Tibial artery (tissue), 4 donors: ENCODE measurements at regions not wholly inside any gene's neighbourhood (a gene's known extent, or its start where the extent isn't known, plus 50 kb on each side); places are given as distances from the start of the nearest gene placed in this dataset.

Experiments
- DNase-seq, 2 donors: peaks; one replicate each; pipeline ENCODE4 v3.0.0-alpha.2; 2019
- H3K27ac ChIP-seq, 2 donors: fragments of 200-600 bp; sonication (generic) in 1 of 2; 1 replicate in 1 of 2; 2 replicates in 1 of 2; pipeline ENCODE4 v1.5.1; 2018 to 2019; ENCODE audit warnings: mild to moderate bottlenecking in 1 of 2
- H3K27me3 ChIP-seq, 2 donors: fragments of 200-600 bp; sonication (generic) in 1 of 2; one replicate each; pipeline versions ENCODE4 v1.5.1 to v1.6.0; 2016 to 2019
- H3K36me3 ChIP-seq, 3 donors: fragments of 200-600 bp; sonication (generic) in 2 of 3; one replicate each; pipeline ENCODE4 v1.5.1; 2016 to 2019; ENCODE audit warnings: mild to moderate bottlenecking in 2 of 3
- H3K4me1 ChIP-seq, 4 donors: fragments of 200-600 bp; sonication (generic) in 2 of 4; 1 replicate in 3 of 4; 2 replicates in 1 of 4; pipeline ENCODE4 v1.5.1; 2016 to 2019
- H3K4me3 ChIP-seq, 2 donors: fragments of 200-600 bp; sonication (generic) in 1 of 2; 1 replicate in 1 of 2; 2 replicates in 1 of 2; pipeline ENCODE4 v1.5.1; 2018 to 2019; ENCODE audit warnings: mild to moderate bottlenecking in 2 of 2
- H3K9me3 ChIP-seq, 3 donors: fragments of 200-600 bp; sonication (generic) in 1 of 3; one replicate each; pipeline ENCODE4 v1.5.1; 2016 to 2019
- intact Hi-C: fragments of 100-400 bp; cut with DNase I; formaldehyde crosslinking; loops from one replicate; pipeline ENCODE4 v1.15.0; 2023; ENCODE audit warnings: low total_unique reads
- TF ChIP-seq, protein P1 (sequence below), 2 experiments: fragments of 200-600 bp in 1 of 2; fragments of 450-650 bp in 1 of 2; IDR thresholded peaks; one replicate each; pipeline ENCODE4 v1.5.1; 2017 to 2019; ENCODE audit warnings: antibody characterized with exemption in 2 of 2, mild to moderate bottlenecking in 1 of 2, moderate library complexity in 1 of 2

- Histone ChIP-seq H3K9me3 (no peaks in the 10 kb centered on the region), H3K27me3 (no peaks in the 10 kb centered on the region), H3K4me1 (no peaks in the 10 kb centered on the region), H3K4me3 (no peak overlapping the region), H3K36me3 (no peaks in the 10 kb centered on the region), H3K27ac (no peak overlapping the region)
- TF ChIP-seq, protein P1, sequence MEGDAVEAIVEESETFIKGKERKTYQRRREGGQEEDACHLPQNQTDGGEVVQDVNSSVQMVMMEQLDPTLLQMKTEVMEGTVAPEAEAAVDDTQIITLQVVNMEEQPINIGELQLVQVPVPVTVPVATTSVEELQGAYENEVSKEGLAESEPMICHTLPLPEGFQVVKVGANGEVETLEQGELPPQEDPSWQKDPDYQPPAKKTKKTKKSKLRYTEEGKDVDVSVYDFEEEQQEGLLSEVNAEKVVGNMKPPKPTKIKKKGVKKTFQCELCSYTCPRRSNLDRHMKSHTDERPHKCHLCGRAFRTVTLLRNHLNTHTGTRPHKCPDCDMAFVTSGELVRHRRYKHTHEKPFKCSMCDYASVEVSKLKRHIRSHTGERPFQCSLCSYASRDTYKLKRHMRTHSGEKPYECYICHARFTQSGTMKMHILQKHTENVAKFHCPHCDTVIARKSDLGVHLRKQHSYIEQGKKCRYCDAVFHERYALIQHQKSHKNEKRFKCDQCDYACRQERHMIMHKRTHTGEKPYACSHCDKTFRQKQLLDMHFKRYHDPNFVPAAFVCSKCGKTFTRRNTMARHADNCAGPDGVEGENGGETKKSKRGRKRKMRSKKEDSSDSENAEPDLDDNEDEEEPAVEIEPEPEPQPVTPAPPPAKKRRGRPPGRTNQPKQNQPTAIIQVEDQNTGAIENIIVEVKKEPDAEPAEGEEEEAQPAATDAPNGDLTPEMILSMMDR (IDR thresholded peaks at IDR 0.05): no peak
- no peak for DNase-seq
- intact Hi-C loops: no loop called here
These were observed 123.0 kb upstream of the RBFOX1 start for GRCh38 chr16:7209598-7209997.

GRCh38 chr16:7206469-7206868 lies 126.2 kb upstream of the RBFOX1 start:
- TF ChIP-seq, protein P1 (IDR thresholded peaks at IDR 0.05): no peak
- Histone ChIP-seq H3K27me3 (no peaks in the 10 kb centered on the region), H3K4me1 (no peaks in the 10 kb centered on the region), H3K27ac (no peak overlapping the region), H3K9me3 (no peaks in the 10 kb centered on the region), H3K36me3 (no peaks in the 10 kb centered on the region), H3K4me3 (no peak overlapping the region)
- DNase-seq: no peak
- intact Hi-C loops: no loop called here

GRCh38 chr16:7200320-7200719 lies 132.3 kb upstream of the RBFOX1 start:
- no peaks in the 10 kb centered on the region for H3K9me3 ChIP-seq
- no peaks in the 10 kb centered on the region for H3K36me3 ChIP-seq
- no peak for DNase-seq
- no peaks in the 10 kb centered on the region for H3K4me1 ChIP-seq
- TF ChIP-seq, protein P1 (IDR thresholded peaks at IDR 0.05): no peak
- H3K27me3 ChIP-seq: no peaks in the 10 kb centered on the region
- H3K4me3 ChIP-seq: no peak overlapping the region
- intact Hi-C loops: no loop called here
- H3K27ac ChIP-seq: no peak overlapping the region

GRCh38 chr16:7185689-7186088 lies 147.0 kb upstream of the RBFOX1 start:
- Histone ChIP-seq H3K27me3 (no peaks in the 10 kb centered on the region), H3K9me3 (peaks cover 0 to 4% (median 0%) of the 10 kb centered on the region in 3 donors), H3K4me1 (no peaks in the 10 kb centered on the region), H3K27ac (no peak overlapping the region), H3K4me3 (no peak overlapping the region), H3K36me3 (no peaks in the 10 kb centered on the region)
- TF ChIP-seq, protein P1 (IDR thresholded peaks at IDR 0.05): no peak
- intact Hi-C loops: no loop called here
- DNase-seq: no peak

GRCh38 chr16:7185165-7185564 lies 147.5 kb upstream of the RBFOX1 start:
- intact Hi-C loops: no loop called here
- H3K36me3 ChIP-seq: no peaks in the 10 kb centered on the region
- no peak overlapping the region for H3K4me3 ChIP-seq
- H3K9me3 ChIP-seq: peaks cover 0 to 4% (median 0%) of the 10 kb centered on the region in 3 donors
- no peak overlapping the region for H3K27ac ChIP-seq
- TF ChIP-seq, protein P1 (IDR thresholded peaks at IDR 0.05): no peak
- no peaks in the 10 kb centered on the region for H3K4me1 ChIP-seq
- no peak for DNase-seq
- H3K27me3 ChIP-seq: no peaks in the 10 kb centered on the region

GRCh38 chr16:7183768-7184167 lies 148.9 kb upstream of the RBFOX1 start:
- Histone ChIP-seq H3K36me3 (no peaks in the 10 kb centered on the region), H3K4me3 (no peak overlapping the region), H3K9me3 (peaks cover 0 to 4% (median 0%) of the 10 kb centered on the region in 3 donors), H3K27ac (no peak overlapping the region), H3K4me1 (no peaks in the 10 kb centered on the region), H3K27me3 (no peaks in the 10 kb centered on the region)
- TF ChIP-seq, protein P1 (IDR thresholded peaks at IDR 0.05): no peak
- no peak for DNase-seq
- intact Hi-C loops: no loop called here
